DOHH2 (cell line): ENCODE measurements at regions not wholly inside any gene's neighbourhood (a gene's known extent, or its start where the extent isn't known, plus 50 kb on each side); places are given as distances from the start of the nearest gene placed in this dataset.

ENCODE experiments used
- CTCF ChIP-seq: fragments of 200-600 bp; sonication (generic); IDR thresholded peaks from one replicate; pipeline ENCODE4 v1.5.1; 2014; ENCODE audit warnings: antibody characterized with exemption, mild to moderate bottlenecking, low read depth, low read length; ENCODE audit not compliant: poor library complexity, severe bottlenecking
- EZH2phosphoT487 ChIP-seq: fragments of 200-600 bp; sonication (generic); IDR thresholded peaks from 2 replicates; pipeline ENCODE4 v1.6.1; 2017; ENCODE audit warnings: borderline replicate concordance, mild to moderate bottlenecking, antibody characterized with exemption, low read length, moderate library complexity, mixed read lengths

GRCh38 chr5:104218200-104218599, 655.6 kb upstream of the NUDT12 start:
- no peak for TF ChIP-seq CTCF
- TF ChIP-seq EZH2phosphoT487: no peak
